WTC11 (cell line): ENCODE measurements at regions not wholly inside any gene's neighbourhood (a gene's known extent, or its start where the extent isn't known, plus 50 kb on each side); places are given as distances from the start of the nearest gene placed in this dataset.

Source experiments
- ATAC-seq: fragments of 200-7000 bp; cut with Tn5 transposase; 2 replicates; pipeline ENCODE4 v1.10.0; 2021; ENCODE audit warnings: mild to moderate bottlenecking, moderate library complexity
- CTCF ChIA-PET: fragments of 300-600 bp; sonication (Branson Sonifier 250); formaldehyde crosslinking; loops from one replicate; lab custom pipeline; 2021; ENCODE audit warnings: antibody characterized with exemption; lab: Charles Lee
- POLR2A ChIA-PET: fragments of 350-600 bp; sonication (Branson Sonifier 250); formaldehyde crosslinking; loops from one replicate; lab custom pipeline; 2021; ENCODE audit warnings: antibody characterized with exemption; lab: Charles Lee
- DNase-seq: peaks from one replicate; pipeline ENCODE4 v3.0.0; 2021; ENCODE audit warnings: low spot score
- H3K27ac Mint-ChIP-seq: 2 replicates; pipeline ENCODE4 v1.8.0; 2021; ENCODE audit warnings: mixed read lengths
- H3K27me3 Mint-ChIP-seq: 2 replicates; pipeline ENCODE4 v1.8.0; 2021; ENCODE audit warnings: low read depth, mild to moderate bottlenecking, moderate library complexity, mixed read lengths
- H3K36me3 Mint-ChIP-seq: 2 replicates; pipeline ENCODE4 v1.8.0; 2021; ENCODE audit warnings: mixed read lengths
- H3K4me1 Mint-ChIP-seq: 2 replicates; pipeline ENCODE4 v1.8.0; 2022; ENCODE audit warnings: mixed read lengths
- H3K4me3 Mint-ChIP-seq: 2 replicates; pipeline ENCODE4 v1.8.0; 2021; ENCODE audit warnings: mild to moderate bottlenecking, moderate library complexity, mixed read lengths
- H3K9me3 Mint-ChIP-seq: 2 replicates; pipeline ENCODE4 v1.8.0; 2021; ENCODE audit warnings: mixed read lengths
- ELF4 ChIP-seq: sonication (generic); formaldehyde crosslinking; IDR thresholded peaks from 2 replicates; pipeline ENCODE4 v1.8.1; 2022; ENCODE audit warnings: low read depth, mild to moderate bottlenecking, moderate library complexity, missing genetic modification reagents
- GABPB1 ChIP-seq: sonication (generic); formaldehyde crosslinking; IDR thresholded peaks from 2 replicates; pipeline ENCODE4 v1.8.1; 2023; ENCODE audit warnings: mild to moderate bottlenecking, missing genetic modification reagents
- IRF2 ChIP-seq: sonication (generic); formaldehyde crosslinking; IDR thresholded peaks from 2 replicates; pipeline ENCODE4 v1.8.0; 2022; ENCODE audit warnings: low read depth, missing genetic modification reagents, borderline replicate concordance
- KAT7 ChIP-seq: sonication (generic); formaldehyde crosslinking; IDR thresholded peaks from 2 replicates; pipeline ENCODE4 v1.8.1; 2023; ENCODE audit warnings: missing genetic modification reagents, mild to moderate bottlenecking, borderline replicate concordance
- NR1H2 ChIP-seq: sonication (generic); formaldehyde crosslinking; IDR thresholded peaks from 2 replicates; pipeline ENCODE4 v1.9.0; 2021; ENCODE audit warnings: mild to moderate bottlenecking, moderate library complexity, missing genetic modification reagents
- NR2C2 ChIP-seq: sonication (generic); formaldehyde crosslinking; IDR thresholded peaks from 2 replicates; pipeline ENCODE4 v1.8.0; 2022; ENCODE audit warnings: mild to moderate bottlenecking, missing genetic modification reagents
- RORB ChIP-seq: fragments of 250-450 bp; sonication (Bioruptor Pico); IDR thresholded peaks from 2 replicates; pipeline ENCODE4 v1.9.0; 2021; ENCODE audit warnings: mild to moderate bottlenecking
- TEAD1 ChIP-seq: sonication (generic); formaldehyde crosslinking; IDR thresholded peaks from 2 replicates; pipeline ENCODE4 v1.8.0; 2022; ENCODE audit warnings: mild to moderate bottlenecking, missing genetic modification reagents
- TEAD4 ChIP-seq: sonication (generic); formaldehyde crosslinking; IDR thresholded peaks from 2 replicates; pipeline ENCODE4 v1.8.0; 2022; ENCODE audit warnings: mild to moderate bottlenecking, missing genetic modification reagents
- TP53 ChIP-seq: sonication (generic); formaldehyde crosslinking; IDR thresholded peaks from 2 replicates; pipeline ENCODE4 v1.8.1; 2023; ENCODE audit warnings: mild to moderate bottlenecking, missing genetic modification reagents
- ZNF219 ChIP-seq: sonication (generic); formaldehyde crosslinking; IDR thresholded peaks from 2 replicates; pipeline ENCODE4 v1.8.0; 2023; ENCODE audit warnings: missing genetic modification reagents, mild to moderate bottlenecking, borderline replicate concordance
- ZNF416 ChIP-seq: fragments of 250-450 bp; sonication (Bioruptor Pico); IDR thresholded peaks from 2 replicates; pipeline ENCODE4 v1.9.0; 2021; ENCODE audit warnings: mild to moderate bottlenecking, inconsistent platforms
- ZNF671 ChIP-seq: fragments of 250-450 bp; sonication (Bioruptor Pico); IDR thresholded peaks from 2 replicates; pipeline ENCODE4 v1.8.0; 2021; ENCODE audit warnings: mild to moderate bottlenecking
- TF ChIP-seq, protein P1 (sequence below): fragments of 200-600 bp; IDR thresholded peaks from 2 replicates; pipeline ENCODE4 v1.8.0; 2022; ENCODE audit warnings: antibody characterized with exemption
- TF ChIP-seq, protein P2 (sequence below): sonication (generic); formaldehyde crosslinking; IDR thresholded peaks from 2 replicates; pipeline ENCODE4 v1.8.1; 2022; ENCODE audit warnings: mild to moderate bottlenecking, moderate library complexity, missing genetic modification reagents
- TF ChIP-seq, protein P3 (sequence below): sonication (generic); formaldehyde crosslinking; IDR thresholded peaks from 2 replicates; pipeline ENCODE4 v1.8.0; 2022; ENCODE audit warnings: missing genetic modification reagents
- TF ChIP-seq, protein P4 (sequence below): sonication (generic); formaldehyde crosslinking; IDR thresholded peaks from 2 replicates; pipeline ENCODE4 v1.8.1; 2022; ENCODE audit warnings: missing genetic modification reagents, borderline replicate concordance
- TF ChIP-seq, protein P5 (sequence below): sonication (generic); formaldehyde crosslinking; IDR thresholded peaks from 2 replicates; pipeline ENCODE4 v1.8.0; 2023; ENCODE audit warnings: missing genetic modification reagents, mild to moderate bottlenecking, borderline replicate concordance
- TF ChIP-seq, protein P6 (sequence below): sonication (generic); formaldehyde crosslinking; IDR thresholded peaks from 2 replicates; pipeline ENCODE4 v1.8.1; 2022; ENCODE audit warnings: low read depth, mild to moderate bottlenecking, moderate library complexity, missing genetic modification reagents, borderline replicate concordance

DNA sequence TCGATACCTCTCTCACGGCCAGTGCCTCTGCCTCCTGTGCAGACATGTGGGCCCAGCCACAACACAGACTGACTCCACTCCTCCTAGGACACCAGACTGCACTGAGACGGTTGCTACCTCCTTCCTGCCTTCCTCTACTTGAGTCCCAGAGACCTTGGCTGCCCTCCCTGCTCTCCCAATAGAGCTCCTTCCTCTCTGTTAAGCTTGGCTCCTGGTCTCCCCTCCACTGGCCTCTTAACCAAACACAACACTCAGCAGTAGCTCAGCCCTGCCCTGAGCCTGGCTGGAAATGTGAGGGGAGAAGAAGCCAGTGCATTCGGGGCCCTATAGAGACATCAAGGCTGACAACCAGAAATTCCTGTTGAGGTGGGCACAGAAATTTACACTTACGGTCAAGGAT, 102.0 kb downstream of the HTR5A start:
- no peak for ATAC-seq
- no peak for DNase-seq
- H3K27me3 Mint-ChIP-seq, result no peaks in the 10 kb centered on the region; the same call in none of the 2 replicates
- TF ChIP-seq, protein P1, sequence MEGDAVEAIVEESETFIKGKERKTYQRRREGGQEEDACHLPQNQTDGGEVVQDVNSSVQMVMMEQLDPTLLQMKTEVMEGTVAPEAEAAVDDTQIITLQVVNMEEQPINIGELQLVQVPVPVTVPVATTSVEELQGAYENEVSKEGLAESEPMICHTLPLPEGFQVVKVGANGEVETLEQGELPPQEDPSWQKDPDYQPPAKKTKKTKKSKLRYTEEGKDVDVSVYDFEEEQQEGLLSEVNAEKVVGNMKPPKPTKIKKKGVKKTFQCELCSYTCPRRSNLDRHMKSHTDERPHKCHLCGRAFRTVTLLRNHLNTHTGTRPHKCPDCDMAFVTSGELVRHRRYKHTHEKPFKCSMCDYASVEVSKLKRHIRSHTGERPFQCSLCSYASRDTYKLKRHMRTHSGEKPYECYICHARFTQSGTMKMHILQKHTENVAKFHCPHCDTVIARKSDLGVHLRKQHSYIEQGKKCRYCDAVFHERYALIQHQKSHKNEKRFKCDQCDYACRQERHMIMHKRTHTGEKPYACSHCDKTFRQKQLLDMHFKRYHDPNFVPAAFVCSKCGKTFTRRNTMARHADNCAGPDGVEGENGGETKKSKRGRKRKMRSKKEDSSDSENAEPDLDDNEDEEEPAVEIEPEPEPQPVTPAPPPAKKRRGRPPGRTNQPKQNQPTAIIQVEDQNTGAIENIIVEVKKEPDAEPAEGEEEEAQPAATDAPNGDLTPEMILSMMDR, result no peak
- no peak overlapping the region for H3K27ac Mint-ChIP-seq
- no peak overlapping the region for H3K4me3 Mint-ChIP-seq
- CTCF ChIA-PET, result no interaction called here
- POLR2A ChIA-PET, result no interaction called here
- peaks cover 35% of the 10 kb centered on the region for H3K9me3 Mint-ChIP-seq
- H3K4me1 Mint-ChIP-seq, result no peaks in the 10 kb centered on the region
- no peaks in the 10 kb centered on the region for H3K36me3 Mint-ChIP-seq

DNA sequence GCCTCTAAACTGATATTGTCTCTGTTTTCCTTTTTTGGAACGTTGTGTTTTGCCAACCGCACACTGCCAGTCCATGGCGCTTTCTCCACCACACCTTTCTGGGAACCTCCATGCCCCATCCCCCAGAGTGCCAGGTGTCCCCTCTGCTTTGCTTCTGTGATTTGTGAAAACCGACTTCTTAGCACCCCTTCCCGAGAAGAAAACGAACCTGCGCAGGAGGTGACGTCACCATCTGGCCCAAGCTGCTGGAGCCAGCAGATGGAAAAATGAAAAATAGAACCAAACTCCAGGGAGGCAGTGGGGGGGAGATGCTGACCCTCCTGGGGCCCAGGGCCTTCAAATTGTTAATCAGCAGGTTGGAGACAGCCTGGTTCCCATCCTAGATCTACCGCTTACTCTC, 103.8 kb downstream of the HTR5A start:
- H3K4me3 Mint-ChIP-seq, result no peak overlapping the region
- no peaks in the 10 kb centered on the region for H3K4me1 Mint-ChIP-seq
- H3K9me3 Mint-ChIP-seq, result peaks cover 50% of the 10 kb centered on the region
- H3K27ac Mint-ChIP-seq, result no peak overlapping the region
- TF ChIP-seq ZNF219 (CRISPR knock-in tag) (no peak), TP53 (CRISPR knock-in tag) (no peak), RORB (CRISPR knock-in tag) (no peak), TEAD1 (no peak), GABPB1 (CRISPR knock-in tag) (no peak), NR1H2 (CRISPR knock-in tag) (no peak), ELF4 (CRISPR knock-in tag) (no peak), ZNF671 (CRISPR knock-in tag) (no peak), NR2C2 (CRISPR knock-in tag) (no peak), IRF2 (CRISPR knock-in tag) (no peak), ZNF416 (CRISPR knock-in tag) (no peak), TEAD4 (CRISPR knock-in tag) (no peak), KAT7 (CRISPR knock-in tag) (no peak)
- TF ChIP-seq, protein P2, sequence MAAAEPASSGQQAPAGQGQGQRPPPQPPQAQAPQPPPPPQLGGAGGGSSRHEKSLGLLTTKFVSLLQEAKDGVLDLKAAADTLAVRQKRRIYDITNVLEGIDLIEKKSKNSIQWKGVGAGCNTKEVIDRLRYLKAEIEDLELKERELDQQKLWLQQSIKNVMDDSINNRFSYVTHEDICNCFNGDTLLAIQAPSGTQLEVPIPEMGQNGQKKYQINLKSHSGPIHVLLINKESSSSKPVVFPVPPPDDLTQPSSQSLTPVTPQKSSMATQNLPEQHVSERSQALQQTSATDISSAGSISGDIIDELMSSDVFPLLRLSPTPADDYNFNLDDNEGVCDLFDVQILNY (CRISPR knock-in tag), result no peak
- TF ChIP-seq, protein P3, sequence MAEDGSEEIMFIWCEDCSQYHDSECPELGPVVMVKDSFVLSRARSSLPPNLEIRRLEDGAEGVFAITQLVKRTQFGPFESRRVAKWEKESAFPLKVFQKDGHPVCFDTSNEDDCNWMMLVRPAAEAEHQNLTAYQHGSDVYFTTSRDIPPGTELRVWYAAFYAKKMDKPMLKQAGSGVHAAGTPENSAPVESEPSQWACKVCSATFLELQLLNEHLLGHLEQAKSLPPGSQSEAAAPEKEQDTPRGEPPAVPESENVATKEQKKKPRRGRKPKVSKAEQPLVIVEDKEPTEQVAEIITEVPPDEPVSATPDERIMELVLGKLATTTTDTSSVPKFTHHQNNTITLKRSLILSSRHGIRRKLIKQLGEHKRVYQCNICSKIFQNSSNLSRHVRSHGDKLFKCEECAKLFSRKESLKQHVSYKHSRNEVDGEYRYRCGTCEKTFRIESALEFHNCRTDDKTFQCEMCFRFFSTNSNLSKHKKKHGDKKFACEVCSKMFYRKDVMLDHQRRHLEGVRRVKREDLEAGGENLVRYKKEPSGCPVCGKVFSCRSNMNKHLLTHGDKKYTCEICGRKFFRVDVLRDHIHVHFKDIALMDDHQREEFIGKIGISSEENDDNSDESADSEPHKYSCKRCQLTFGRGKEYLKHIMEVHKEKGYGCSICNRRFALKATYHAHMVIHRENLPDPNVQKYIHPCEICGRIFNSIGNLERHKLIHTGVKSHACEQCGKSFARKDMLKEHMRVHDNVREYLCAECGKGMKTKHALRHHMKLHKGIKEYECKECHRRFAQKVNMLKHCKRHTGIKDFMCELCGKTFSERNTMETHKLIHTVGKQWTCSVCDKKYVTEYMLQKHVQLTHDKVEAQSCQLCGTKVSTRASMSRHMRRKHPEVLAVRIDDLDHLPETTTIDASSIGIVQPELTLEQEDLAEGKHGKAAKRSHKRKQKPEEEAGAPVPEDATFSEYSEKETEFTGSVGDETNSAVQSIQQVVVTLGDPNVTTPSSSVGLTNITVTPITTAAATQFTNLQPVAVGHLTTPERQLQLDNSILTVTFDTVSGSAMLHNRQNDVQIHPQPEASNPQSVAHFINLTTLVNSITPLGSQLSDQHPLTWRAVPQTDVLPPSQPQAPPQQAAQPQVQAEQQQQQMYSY (CRISPR knock-in tag), result no peak
- TF ChIP-seq, protein P4, sequence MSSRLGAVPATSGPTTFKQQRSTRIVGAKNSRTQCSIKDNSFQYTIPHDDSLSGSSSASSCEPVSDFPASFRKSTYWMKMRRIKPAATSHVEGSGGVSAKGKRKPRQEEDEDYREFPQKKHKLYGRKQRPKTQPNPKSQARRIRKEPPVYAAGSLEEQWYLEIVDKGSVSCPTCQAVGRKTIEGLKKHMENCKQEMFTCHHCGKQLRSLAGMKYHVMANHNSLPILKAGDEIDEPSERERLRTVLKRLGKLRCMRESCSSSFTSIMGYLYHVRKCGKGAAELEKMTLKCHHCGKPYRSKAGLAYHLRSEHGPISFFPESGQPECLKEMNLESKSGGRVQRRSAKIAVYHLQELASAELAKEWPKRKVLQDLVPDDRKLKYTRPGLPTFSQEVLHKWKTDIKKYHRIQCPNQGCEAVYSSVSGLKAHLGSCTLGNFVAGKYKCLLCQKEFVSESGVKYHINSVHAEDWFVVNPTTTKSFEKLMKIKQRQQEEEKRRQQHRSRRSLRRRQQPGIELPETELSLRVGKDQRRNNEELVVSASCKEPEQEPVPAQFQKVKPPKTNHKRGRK (CRISPR knock-in tag), result no peak
- TF ChIP-seq, protein P5, sequence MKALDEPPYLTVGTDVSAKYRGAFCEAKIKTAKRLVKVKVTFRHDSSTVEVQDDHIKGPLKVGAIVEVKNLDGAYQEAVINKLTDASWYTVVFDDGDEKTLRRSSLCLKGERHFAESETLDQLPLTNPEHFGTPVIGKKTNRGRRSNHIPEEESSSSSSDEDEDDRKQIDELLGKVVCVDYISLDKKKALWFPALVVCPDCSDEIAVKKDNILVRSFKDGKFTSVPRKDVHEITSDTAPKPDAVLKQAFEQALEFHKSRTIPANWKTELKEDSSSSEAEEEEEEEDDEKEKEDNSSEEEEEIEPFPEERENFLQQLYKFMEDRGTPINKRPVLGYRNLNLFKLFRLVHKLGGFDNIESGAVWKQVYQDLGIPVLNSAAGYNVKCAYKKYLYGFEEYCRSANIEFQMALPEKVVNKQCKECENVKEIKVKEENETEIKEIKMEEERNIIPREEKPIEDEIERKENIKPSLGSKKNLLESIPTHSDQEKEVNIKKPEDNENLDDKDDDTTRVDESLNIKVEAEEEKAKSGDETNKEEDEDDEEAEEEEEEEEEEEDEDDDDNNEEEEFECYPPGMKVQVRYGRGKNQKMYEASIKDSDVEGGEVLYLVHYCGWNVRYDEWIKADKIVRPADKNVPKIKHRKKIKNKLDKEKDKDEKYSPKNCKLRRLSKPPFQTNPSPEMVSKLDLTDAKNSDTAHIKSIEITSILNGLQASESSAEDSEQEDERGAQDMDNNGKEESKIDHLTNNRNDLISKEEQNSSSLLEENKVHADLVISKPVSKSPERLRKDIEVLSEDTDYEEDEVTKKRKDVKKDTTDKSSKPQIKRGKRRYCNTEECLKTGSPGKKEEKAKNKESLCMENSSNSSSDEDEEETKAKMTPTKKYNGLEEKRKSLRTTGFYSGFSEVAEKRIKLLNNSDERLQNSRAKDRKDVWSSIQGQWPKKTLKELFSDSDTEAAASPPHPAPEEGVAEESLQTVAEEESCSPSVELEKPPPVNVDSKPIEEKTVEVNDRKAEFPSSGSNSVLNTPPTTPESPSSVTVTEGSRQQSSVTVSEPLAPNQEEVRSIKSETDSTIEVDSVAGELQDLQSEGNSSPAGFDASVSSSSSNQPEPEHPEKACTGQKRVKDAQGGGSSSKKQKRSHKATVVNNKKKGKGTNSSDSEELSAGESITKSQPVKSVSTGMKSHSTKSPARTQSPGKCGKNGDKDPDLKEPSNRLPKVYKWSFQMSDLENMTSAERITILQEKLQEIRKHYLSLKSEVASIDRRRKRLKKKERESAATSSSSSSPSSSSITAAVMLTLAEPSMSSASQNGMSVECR (CRISPR knock-in tag), result no peak
- TF ChIP-seq, protein P6, sequence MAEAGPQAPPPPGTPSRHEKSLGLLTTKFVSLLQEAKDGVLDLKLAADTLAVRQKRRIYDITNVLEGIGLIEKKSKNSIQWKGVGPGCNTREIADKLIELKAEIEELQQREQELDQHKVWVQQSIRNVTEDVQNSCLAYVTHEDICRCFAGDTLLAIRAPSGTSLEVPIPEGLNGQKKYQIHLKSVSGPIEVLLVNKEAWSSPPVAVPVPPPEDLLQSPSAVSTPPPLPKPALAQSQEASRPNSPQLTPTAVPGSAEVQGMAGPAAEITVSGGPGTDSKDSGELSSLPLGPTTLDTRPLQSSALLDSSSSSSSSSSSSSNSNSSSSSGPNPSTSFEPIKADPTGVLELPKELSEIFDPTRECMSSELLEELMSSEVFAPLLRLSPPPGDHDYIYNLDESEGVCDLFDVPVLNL, result no peak
- no peak for ATAC-seq
- H3K36me3 Mint-ChIP-seq, result no peaks in the 10 kb centered on the region
- DNase-seq, result no peak
- H3K27me3 Mint-ChIP-seq, result no peaks in the 10 kb centered on the region; the same call in none of the 2 replicates
- ChIA-PET CTCF (no interaction called here), POLR2A (interaction anchor here (0.7 kb wide), 1 partner anchor 1792 kb away, joined by 3 read pairs; no protein-coding TSS in a partner anchor)
